Bone marrow (tissue), 2 donors: ENCODE measurements at regions not wholly inside any gene's neighbourhood (a gene's known extent, or its start where the extent isn't known, plus 50 kb on each side); places are given as distances from the start of the nearest gene placed in this dataset.

ENCODE experiments used
- DNase-seq, 2 donors: peaks; one replicate each; lab custom pipeline; 2025; lab: John Stamatoyannopoulos, UW

DNA sequence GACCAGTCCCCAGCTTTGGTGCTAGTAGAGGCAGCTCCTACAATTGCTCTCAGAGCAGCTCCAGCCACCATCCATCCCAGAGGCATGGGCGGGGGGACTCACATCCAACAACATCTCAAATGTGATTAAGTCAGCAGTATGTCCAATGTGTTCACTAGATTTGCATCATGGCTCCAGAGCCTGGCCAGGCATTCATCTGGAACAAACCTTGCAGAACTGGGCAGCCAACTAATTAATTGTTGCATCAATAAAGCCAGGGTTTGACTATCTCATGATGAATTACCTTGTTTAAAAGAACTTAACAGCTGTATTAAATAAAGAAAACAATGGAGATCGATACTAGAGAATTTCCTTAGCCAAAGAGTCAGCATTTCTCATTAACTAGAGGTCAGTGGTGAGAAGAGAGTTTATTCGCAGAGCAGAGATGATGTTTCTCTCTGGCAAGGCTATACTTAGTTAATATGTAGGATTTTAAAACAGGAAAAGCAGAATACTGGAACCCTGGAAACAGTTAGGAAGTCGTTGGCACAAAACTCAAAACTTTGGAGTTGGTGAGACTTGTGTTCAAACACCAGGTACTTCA, 494.4 kb downstream of the GRIN2A start:
- DNase-seq: no peak

DNA sequence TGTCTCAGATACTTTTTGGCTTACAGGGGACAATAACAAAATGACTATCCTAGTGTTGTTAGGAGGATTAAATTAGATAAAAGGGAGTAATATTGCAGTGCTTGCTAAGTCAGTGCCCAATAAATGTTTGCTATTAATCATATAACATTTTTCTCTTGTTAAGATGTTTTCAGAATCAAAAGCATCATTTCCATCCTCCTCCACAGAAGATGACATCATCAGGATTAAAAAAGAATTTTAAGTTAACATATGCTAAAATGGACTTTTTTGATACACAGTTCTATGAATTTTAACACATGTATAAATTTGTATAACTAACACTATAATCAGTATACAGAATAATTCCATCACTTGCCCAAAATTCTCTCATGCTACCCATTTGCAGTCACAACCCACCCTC, 492.6 kb downstream of the GRIN2A start:
- no peak for DNase-seq

DNA sequence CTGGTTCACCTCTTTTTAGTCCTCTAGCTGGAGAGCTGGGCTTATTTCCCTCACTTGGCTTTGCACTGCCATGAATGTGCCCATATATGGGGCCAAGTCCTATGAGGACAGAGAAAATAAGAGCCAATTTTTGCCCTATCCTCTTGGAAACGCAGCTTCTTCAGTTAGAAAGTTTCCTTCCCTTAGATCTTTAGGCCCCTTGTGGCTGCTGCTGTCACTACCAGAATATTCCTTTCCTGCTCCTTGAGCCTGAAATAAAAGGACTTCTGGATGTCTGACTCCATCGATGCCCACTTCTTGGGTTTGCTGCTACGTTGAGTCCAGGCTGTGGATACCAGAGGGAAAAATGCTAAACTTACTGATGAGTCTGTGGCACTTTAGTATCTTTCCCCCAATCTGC, 487.1 kb downstream of the GRIN2A start:
- no peak for DNase-seq
